ENCODE measurements at regions not wholly inside any gene's neighbourhood (a gene's known extent, or its start where the extent isn't known, plus 50 kb on each side); places are given as distances from the start of the nearest gene placed in this dataset.
"Not testable (repeated sequence)": the region's sequence is repeated elsewhere in the genome, so short reads cannot be mapped to it uniquely, and the experiment has no call there.

GRCh38 chr2:168320267-168320666 lies 72.9 kb upstream of the STK39 start:
- H2AFZ ChIP-seq (ENCODE audit: low read length, unreplicated experiment) = no peak overlapping the region
- no peak overlapping the region for H3K27ac ChIP-seq (ENCODE audit: low read depth, low read length)
- H3K4me3 ChIP-seq (ENCODE audit: low read depth, low read length) = no peak overlapping the region
- no peaks in the 10 kb centered on the region for H3K79me2 ChIP-seq (ENCODE audit: control insufficient read depth, insufficient read depth, low read length, unreplicated experiment)
- H3K27me3 ChIP-seq (ENCODE audit: insufficient read depth, low read length) = peaks cover 27% of the 10 kb centered on the region
- no peaks in the 10 kb centered on the region for H3K4me1 ChIP-seq (ENCODE audit: control insufficient read depth, insufficient read depth, low read length, unreplicated experiment)
- no peaks in the 10 kb centered on the region for H3K36me3 ChIP-seq (ENCODE audit: insufficient read depth, low read length)

DNA sequence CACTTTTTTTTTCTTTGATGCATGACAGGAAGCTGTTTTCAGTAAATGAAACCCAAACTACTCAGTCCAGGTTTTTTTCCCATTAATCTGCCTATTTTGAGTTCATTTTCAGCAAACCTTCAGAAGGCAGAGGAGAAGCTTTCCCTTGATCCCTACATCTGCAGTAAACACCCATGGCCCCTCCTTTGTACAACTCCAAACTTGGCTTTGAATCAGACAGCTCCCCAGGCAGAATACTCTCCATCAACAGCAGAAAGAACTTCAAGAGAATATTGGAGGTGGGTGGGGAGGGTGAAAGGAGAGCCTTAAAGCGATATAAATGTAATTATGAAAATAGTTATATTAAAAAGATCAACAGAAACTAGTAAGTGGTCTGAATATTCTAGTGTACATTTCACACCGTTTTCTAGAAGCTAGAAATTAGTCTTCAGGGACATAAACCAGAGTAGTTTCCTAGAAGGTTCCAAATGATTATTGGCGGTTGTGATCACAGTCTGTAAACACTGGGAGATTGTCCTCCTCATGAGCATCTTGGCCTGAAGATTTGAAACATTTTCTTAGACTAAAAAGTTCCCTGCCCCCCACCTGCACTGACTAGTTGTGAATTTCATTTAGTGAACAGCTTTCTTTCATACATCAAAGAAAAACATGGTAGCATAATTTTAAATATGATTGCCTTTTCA lies 75.1 kb upstream of the STK39 start:
- Histone ChIP-seq H2AFZ (ENCODE audit: low read length, unreplicated experiment) (no peak overlapping the region), H3K27ac (ENCODE audit: low read depth, low read length) (no peak overlapping the region), H3K27me3 (ENCODE audit: insufficient read depth, low read length) (peaks cover 27% of the 10 kb centered on the region), H3K36me3 (ENCODE audit: insufficient read depth, low read length) (no peaks in the 10 kb centered on the region), H3K79me2 (ENCODE audit: control insufficient read depth, insufficient read depth, low read length, unreplicated experiment) (no peaks in the 10 kb centered on the region), H3K4me1 (ENCODE audit: control insufficient read depth, insufficient read depth, low read length, unreplicated experiment) (no peaks in the 10 kb centered on the region), H3K4me3 (ENCODE audit: low read depth, low read length) (no peak overlapping the region)

DNA sequence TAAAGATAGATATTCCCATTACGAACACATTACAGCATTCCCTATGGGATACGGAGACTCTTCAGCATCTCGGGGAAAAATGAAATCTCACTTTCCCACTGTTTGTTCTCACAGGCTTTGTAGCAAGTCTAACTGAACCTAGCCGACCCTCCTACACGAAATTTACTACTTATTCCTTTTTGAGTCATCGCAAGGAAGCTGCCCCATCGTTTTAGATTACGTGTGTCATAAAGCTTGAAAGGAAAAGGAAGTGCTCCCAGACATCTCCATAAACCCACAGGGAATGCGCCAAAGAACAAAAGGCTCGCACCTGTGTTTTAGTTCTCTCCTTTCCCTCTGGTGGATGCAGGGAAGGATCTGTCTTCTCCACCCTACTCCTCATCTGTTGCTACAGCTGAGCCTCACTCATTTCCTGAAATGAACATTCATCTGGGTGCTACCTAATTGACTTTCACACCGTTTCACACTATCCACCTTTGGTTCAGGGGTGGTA lies 76.2 kb upstream of the STK39 start:
- Histone ChIP-seq H3K79me2 (ENCODE audit: control insufficient read depth, insufficient read depth, low read length, unreplicated experiment) (no peaks in the 10 kb centered on the region), H2AFZ (ENCODE audit: low read length, unreplicated experiment) (no peak overlapping the region), H3K27me3 (ENCODE audit: insufficient read depth, low read length) (peaks cover 27% of the 10 kb centered on the region), H3K36me3 (ENCODE audit: insufficient read depth, low read length) (no peaks in the 10 kb centered on the region), H3K4me1 (ENCODE audit: control insufficient read depth, insufficient read depth, low read length, unreplicated experiment) (no peaks in the 10 kb centered on the region), H3K4me3 (ENCODE audit: low read depth, low read length) (no peak overlapping the region), H3K27ac (ENCODE audit: low read depth, low read length) (no peak overlapping the region)

GRCh38 chr2:168326572-168326971 lies 79.2 kb upstream of the STK39 start:
- Histone ChIP-seq H2AFZ (ENCODE audit: low read length, unreplicated experiment) (no peak overlapping the region), H3K79me2 (ENCODE audit: control insufficient read depth, insufficient read depth, low read length, unreplicated experiment) (no peaks in the 10 kb centered on the region), H3K36me3 (ENCODE audit: insufficient read depth, low read length) (no peaks in the 10 kb centered on the region), H3K27ac (ENCODE audit: low read depth, low read length) (no peak overlapping the region), H3K4me1 (ENCODE audit: control insufficient read depth, insufficient read depth, low read length, unreplicated experiment) (no peaks in the 10 kb centered on the region), H3K27me3 (ENCODE audit: insufficient read depth, low read length) (peaks cover 27% of the 10 kb centered on the region), H3K4me3 (ENCODE audit: low read depth, low read length) (no peak overlapping the region)

DNA sequence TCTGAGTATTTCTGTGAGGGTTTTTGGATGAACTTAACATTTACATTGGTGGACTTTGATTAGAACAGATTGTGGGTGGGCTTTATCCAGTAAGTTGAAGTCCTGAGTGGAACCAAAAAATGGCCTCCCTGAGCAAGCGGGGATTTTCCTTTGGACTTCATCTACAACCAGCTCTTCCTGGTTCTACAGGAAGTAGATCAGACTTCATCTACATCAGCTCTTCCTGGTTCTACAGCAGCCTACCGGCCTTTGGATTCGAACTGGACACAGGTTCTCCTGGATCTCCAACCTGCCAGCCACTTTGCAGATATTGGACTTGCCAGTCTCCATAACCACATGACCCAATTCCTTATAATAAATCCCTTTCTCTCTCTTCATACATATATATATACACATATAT lies 79.9 kb upstream of the STK39 start:
- no peaks in the 10 kb centered on the region for H3K36me3 ChIP-seq (ENCODE audit: insufficient read depth, low read length)
- H2AFZ ChIP-seq (ENCODE audit: low read length, unreplicated experiment) = no peak overlapping the region
- H3K79me2 ChIP-seq (ENCODE audit: control insufficient read depth, insufficient read depth, low read length, unreplicated experiment) = no peaks in the 10 kb centered on the region
- no peaks in the 10 kb centered on the region for H3K4me1 ChIP-seq (ENCODE audit: control insufficient read depth, insufficient read depth, low read length, unreplicated experiment)
- peaks cover 21% of the 10 kb centered on the region for H3K27me3 ChIP-seq (ENCODE audit: insufficient read depth, low read length)
- H3K27ac ChIP-seq (ENCODE audit: low read depth, low read length) = no peak overlapping the region
- H3K4me3 ChIP-seq (ENCODE audit: low read depth, low read length) = no peak overlapping the region

- Histone ChIP-seq H3K36me3 (ENCODE audit: insufficient read depth, low read length) (no peaks in the 10 kb centered on the region), H3K27me3 (ENCODE audit: insufficient read depth, low read length) (peaks cover 10% of the 10 kb centered on the region), H3K27ac (ENCODE audit: low read depth, low read length) (no peak overlapping the region), H3K79me2 (ENCODE audit: control insufficient read depth, insufficient read depth, low read length, unreplicated experiment) (no peaks in the 10 kb centered on the region), H2AFZ (ENCODE audit: low read length, unreplicated experiment) (no peak overlapping the region), H3K4me1 (ENCODE audit: control insufficient read depth, insufficient read depth, low read length, unreplicated experiment) (no peaks in the 10 kb centered on the region), H3K4me3 (ENCODE audit: low read depth, low read length) (no peak overlapping the region)
Observed at GRCh38 chr2:168328421-168328820, 81.0 kb upstream of the STK39 start.

DNA sequence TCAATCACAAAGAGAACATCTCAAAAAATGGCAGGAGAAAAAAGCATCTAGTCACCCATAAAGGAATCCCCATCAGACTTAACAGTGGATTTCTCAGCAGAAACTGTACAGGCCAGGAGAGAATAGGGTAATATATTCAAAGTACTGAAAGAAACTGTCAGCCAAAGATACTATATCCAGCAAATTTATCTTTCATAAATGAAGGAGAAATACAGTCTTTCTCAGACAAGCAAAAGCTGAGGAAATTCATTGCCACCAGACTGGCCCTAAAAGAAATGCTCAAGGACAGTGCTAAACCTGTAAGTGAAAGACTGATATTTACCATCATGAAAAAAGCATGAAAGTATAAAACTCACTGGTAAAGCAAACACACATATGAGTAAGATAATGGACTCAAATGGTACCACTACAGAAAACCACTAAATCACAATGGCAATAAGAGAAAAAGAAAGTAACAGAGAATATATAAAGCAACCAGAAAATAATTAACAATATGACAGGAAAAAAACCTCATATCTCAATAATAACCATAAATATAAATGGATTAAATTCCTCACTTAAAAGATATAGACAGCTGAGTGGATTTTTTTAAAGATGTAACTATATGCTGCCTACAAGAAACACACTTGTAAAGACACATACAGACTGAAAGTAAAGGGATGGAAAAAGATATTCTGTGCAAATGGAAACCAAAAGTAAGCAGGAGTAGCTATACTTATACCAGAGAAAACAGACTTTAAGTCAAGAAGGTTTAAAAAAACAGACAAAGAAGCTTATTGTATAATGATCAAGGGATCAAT lies 83.4 kb upstream of the STK39 start:
- Histone ChIP-seq H3K27ac (ENCODE audit: low read depth, low read length) (no peak overlapping the region), H3K36me3 (ENCODE audit: insufficient read depth, low read length) (no peaks in the 10 kb centered on the region), H2AFZ (ENCODE audit: low read length, unreplicated experiment) (no peak overlapping the region), H3K4me1 (ENCODE audit: control insufficient read depth, insufficient read depth, low read length, unreplicated experiment) (no peaks in the 10 kb centered on the region), H3K4me3 (ENCODE audit: low read depth, low read length) (no peak overlapping the region), H3K79me2 (ENCODE audit: control insufficient read depth, insufficient read depth, low read length, unreplicated experiment) (no peaks in the 10 kb centered on the region), H3K27me3 (ENCODE audit: insufficient read depth, low read length) (no peaks in the 10 kb centered on the region)

- H3K27ac ChIP-seq (ENCODE audit: low read depth, low read length); H3K4me1 ChIP-seq (ENCODE audit: control insufficient read depth, insufficient read depth, low read length, unreplicated experiment); H2AFZ ChIP-seq (ENCODE audit: low read length, unreplicated experiment); H3K36me3 ChIP-seq (ENCODE audit: insufficient read depth, low read length); H3K27me3 ChIP-seq (ENCODE audit: insufficient read depth, low read length); H3K79me2 ChIP-seq (ENCODE audit: control insufficient read depth, insufficient read depth, low read length, unreplicated experiment); H3K4me3 ChIP-seq (ENCODE audit: low read depth, low read length): not testable (repeated sequence)
Observed at GRCh38 chr2:168335254-168335653, 87.9 kb upstream of the STK39 start.

GRCh38 chr2:168336786-168337388 lies 89.5 kb upstream of the STK39 start:
- Histone ChIP-seq H3K27me3 (ENCODE audit: insufficient read depth, low read length) (no peaks in the 10 kb centered on the region), H3K4me3 (ENCODE audit: low read depth, low read length) (no peak overlapping the region), H3K27ac (ENCODE audit: low read depth, low read length) (no peak overlapping the region), H3K4me1 (ENCODE audit: control insufficient read depth, insufficient read depth, low read length, unreplicated experiment) (no peaks in the 10 kb centered on the region), H3K36me3 (ENCODE audit: insufficient read depth, low read length) (no peaks in the 10 kb centered on the region), H3K79me2 (ENCODE audit: control insufficient read depth, insufficient read depth, low read length, unreplicated experiment) (no peaks in the 10 kb centered on the region), H2AFZ (ENCODE audit: low read length, unreplicated experiment) (no peak overlapping the region)

- Histone ChIP-seq H3K4me3 (ENCODE audit: low read depth, low read length) (no peak overlapping the region), H3K36me3 (ENCODE audit: insufficient read depth, low read length) (no peaks in the 10 kb centered on the region), H3K79me2 (ENCODE audit: control insufficient read depth, insufficient read depth, low read length, unreplicated experiment) (no peaks in the 10 kb centered on the region), H3K27ac (ENCODE audit: low read depth, low read length) (no peak overlapping the region), H3K4me1 (ENCODE audit: control insufficient read depth, insufficient read depth, low read length, unreplicated experiment) (no peaks in the 10 kb centered on the region), H2AFZ (ENCODE audit: low read length, unreplicated experiment) (no peak overlapping the region), H3K27me3 (ENCODE audit: insufficient read depth, low read length) (no peaks in the 10 kb centered on the region)
Observed at GRCh38 chr2:168338292-168338691, 90.9 kb upstream of the STK39 start.

Measured in ACC112 (cell line).